Astrocyte (in vitro differentiated cells and primary cell): ENCODE measurements at regions not wholly inside any gene's neighbourhood (a gene's known extent, or its start where the extent isn't known, plus 50 kb on each side); places are given as distances from the start of the nearest gene placed in this dataset.

Experiments used
- CTCF ChIP-seq: IDR thresholded peaks from 2 replicates; pipeline ENCODE4 v1.5.1; 2011; ENCODE audit warnings: low read depth, mild to moderate bottlenecking, inconsistent platforms, low read length, moderate library complexity; ENCODE audit not compliant: insufficient read depth
- EZH2 ChIP-seq: IDR thresholded peaks from 2 replicates; pipeline ENCODE4 v1.6.1; 2012; ENCODE audit warnings: mild to moderate bottlenecking, low read length, inconsistent platforms; ENCODE audit not compliant: insufficient read depth

GRCh38 chr10:29836396-29836795 is 201.6 kb upstream of the SVIL start:
- no peak for TF ChIP-seq CTCF
- TF ChIP-seq EZH2, result no peak
